Glomerular visceral epithelial cell (primary cell): ENCODE measurements at regions not wholly inside any gene's neighbourhood (a gene's known extent, or its start where the extent isn't known, plus 50 kb on each side); places are given as distances from the start of the nearest gene placed in this dataset.
"Not testable (repeated sequence)": the region's sequence is repeated elsewhere in the genome, so short reads cannot be mapped to it uniquely, and the experiment has no call there.

ENCODE experiments used
- DNase-seq: peaks from one replicate; pipeline ENCODE4 v3.0.0-alpha.2; 2016; ENCODE audit errors: extremely low spot score

DNA sequence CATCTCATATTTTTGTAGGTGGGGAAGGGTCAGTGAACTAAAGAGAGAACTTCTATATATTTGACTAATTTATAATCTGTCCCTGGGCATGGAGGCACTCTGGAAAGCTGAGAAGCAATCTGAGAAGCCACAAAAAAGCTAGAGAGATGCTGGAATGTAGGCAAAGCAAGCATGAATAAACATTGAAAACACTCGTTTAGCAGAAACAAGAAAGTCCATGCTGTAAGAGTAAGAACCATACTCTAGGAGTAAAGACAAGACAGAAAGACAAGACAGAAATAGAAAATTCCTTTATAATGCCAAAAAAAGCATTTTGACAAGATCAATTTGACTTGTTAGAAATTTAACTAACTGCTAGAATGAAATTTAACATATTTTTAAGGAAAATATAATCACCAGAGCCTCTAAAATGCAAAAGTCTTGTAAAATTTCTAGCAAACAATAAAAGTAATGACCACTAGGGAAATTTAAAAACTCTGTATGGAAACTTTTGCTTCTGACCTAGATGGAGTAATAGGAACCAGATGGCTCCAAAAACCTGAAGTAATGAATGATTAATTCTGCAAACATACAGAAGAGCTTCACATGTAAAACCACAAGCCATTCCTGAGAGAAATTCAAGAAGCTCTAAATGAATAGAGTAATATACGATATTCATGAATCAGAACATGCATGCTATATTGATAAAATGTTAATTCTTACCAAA is 625.7 kb upstream of the PTCHD4 start:
- peak; percentile 53 for DNase-seq

DNA sequence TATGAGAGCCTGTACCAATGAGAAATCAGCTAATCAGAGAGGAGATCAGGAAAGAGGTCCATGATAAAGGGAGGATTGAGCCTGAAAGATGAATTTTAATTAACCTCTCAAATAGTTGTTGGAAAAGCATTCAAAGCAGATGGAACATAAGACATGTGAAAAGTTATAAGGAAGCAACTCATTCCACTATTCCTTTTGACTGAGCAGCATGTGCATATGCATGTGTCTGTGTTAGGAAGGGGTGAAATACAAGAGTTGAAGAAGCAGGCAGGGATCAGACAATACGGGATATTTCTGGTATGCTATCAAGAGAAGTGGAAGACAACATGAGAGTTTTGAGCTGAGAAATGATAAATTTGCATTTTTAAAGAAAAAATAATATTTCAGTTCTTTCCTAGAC is 624.8 kb upstream of the PTCHD4 start:
- no peak for DNase-seq

DNA sequence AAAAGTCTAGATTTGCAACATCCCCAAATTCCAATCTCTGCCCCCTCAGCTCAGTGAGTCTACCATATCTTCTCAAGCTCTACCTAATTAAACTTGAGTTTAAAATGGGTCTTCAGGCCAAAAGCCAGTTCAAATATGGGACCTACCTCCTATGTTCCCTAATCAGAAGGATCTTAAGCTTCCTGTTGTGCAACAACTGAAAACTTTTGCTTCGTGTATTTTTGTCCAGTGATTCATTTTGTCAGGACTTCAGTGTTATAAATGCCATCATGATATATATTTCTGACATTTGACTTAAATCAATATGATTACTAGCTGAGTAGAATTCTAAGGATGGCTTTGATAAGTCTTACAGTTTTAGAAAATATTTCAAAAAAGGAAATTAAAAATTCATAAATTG is 622.6 kb upstream of the PTCHD4 start:
- no peak for DNase-seq

DNA sequence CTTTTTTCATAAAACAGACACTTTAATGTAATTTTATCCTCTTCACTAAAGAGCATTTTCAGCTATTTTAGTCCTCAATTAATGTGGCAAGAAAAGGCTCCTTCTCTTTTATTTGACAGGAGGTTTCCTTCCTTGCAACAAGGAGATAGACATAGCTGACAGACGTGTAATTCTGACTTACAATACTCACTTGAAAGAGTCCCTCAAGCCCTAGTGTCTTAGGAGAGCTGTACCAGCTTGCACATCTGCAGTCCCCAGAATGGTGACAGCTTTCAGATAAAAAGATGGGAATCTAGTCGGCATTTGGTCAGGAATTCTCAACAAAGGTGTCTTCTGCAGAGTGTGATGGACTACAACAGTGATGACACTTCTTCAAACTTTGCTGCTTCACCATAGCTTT is 603.7 kb upstream of the PTCHD4 start:
- DNase-seq, result no peak

DNA sequence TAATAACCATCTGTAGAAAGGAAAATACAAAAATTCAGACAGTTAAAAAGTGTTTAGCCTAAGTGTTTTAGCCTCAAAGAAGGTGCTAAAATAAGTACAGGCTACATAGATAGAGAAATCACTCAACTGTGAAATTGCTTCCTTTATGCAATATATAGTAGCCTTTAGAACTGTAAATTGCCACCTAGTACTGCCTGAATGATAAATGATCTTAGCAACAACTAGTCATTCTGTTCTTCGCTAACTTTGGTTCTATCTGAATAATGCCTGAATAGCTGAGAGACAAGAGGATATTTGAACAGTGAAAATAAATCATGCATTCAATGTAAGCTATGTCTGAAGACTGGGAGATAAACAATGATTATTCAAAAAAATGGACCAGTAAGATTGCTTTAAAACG is 603.3 kb upstream of the PTCHD4 start:
- no peak for DNase-seq

DNA sequence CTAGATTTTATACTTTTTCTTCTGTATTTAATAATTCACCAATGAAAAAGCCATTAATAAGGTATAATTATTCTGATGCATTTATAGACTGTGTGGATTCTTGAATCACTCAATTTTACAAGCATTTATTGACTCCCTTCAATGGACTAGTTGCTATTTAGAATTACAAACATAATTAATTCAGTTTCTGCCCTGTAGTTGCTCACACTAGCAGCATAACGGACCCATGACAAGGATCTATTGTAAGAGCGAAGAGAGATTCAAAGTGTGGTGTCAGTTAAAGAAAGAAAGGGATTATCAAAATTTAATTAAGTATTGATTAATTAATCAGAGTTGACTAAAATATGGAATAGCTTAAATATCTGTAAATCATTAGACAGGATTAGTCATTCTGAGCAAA is 602.6 kb upstream of the PTCHD4 start:
- DNase-seq, result no peak

DNA sequence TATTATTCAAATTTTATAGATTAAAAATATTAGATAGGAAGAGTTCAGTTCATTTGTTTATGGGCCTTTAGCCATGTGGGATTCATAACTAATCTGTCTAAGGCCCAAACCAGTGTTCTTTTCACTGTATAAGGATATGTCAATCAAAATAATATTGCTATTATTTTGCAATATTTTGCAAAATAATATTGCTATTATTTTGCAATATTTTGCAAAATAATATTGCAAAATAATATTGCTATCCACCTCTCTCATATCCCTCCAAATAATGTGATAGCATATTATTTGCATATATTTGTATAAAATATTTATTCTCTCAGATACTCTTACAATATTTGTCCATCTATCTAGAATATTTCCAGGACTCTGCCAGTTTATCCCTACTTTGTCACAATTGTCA is 595.3 kb upstream of the PTCHD4 start:
- no peak for DNase-seq

DNA sequence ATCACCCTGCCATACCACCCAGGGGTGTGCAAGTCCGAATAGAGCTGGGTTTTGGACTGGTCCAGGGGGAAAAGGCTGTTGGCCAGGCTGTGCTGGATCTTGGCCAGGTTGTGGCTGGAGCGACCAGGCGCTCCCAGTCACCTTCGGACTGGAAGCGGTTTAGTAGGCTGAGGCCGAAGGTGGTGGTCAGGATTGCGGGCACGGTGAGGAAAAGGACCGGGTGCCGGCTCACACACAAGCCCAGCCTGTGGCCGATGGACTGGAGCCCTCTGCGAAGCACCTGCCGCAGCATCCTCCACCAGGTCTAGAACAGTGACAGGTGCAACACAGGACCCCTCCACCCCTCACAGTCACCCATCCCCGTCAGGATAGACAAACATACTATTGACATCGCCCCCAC is 590.6 kb upstream of the PTCHD4 start:
- no peak for DNase-seq

DNA sequence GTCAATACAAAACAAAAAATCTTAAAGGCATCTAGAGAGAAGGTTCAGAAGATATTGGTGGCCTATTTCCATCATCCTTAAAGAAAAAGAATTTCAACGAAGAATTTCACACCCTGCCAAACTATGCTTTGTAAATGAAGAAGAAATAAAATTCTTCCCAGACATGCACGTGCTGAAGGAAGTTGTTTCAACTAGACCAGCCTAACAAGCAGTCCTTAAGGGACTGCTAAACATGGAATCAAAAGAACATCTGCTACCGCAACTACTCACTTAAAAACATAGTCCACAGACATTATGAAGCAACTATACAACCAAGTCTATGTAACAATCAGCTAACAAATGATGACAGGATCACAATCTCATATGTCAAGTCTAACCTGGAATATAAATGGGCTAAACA is 584.9 kb upstream of the PTCHD4 start:
- no peak for DNase-seq

DNA sequence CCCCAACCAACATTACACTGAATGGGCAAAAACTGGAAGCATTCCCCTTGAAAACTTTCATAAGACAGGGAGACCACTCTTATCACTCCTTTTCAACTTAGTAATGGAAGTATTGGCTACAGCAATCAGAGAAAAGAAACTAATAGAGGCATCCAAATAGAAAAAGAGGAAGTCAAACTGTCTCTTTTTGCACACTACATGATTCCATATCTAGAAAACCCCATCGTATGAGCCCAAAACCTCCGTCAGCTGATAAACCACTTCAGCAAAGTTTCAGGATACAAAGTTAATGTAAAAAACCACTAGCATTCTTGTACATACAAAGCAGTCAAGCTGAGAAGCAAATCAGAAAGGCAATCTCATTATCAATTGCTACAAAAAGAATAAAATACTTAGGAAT is 580.4 kb upstream of the PTCHD4 start:
- DNase-seq, result no peak

DNA sequence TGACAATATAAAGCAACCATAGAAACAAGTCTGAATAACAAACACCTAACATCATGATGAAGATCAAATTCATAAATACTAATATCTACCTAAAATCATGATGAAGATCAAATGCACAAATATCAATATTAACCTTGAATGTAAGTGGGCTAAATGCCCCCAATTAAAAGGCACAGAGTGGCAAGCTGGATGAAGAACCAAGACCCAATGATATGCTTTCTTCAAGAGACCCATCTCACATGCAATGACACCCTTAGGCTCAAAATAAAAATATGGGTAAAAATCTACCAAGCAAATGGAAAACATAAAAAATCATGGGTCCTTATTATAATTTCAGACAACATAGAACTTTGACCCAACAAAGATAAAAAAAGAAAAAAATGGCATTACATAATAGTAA is 578.5 kb upstream of the PTCHD4 start:
- no peak for DNase-seq

DNA sequence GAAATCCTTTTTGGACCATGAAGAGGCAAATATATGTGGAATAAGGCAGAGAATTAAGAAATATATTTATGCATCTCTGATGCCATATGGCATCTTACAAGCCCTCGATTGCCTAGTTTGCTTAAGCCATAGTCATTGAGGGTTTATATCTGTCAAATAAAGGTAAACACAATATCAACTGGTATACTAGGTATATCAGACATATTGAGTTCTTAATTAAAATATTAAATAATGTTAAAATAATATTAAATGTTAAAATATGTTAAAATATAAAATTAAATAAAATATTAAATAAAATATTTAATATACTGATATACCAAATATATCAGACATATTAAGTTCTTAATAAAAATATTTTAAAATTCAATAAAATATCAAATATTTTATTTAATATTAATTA is 567.4 kb upstream of the PTCHD4 start:
- DNase-seq, result no peak

DNA sequence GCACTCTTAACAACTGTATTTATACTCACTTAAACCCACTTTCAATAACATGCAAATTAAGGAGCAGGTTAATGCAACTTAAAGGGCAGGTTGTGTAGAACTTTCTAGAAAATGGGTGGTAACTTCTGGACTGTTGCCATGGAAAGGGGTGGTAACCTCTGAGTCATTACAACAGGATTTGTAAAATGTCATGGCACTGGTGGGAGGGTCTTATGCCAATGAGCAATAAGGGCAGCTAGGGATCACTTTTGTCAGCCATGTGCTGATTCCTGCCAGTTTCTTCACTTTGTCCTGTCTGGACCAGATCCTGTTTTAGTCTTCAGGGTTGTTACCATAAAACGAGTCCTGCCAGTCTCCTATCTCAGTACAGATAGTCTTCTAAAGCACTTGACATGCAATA is 560.5 kb upstream of the PTCHD4 start:
- no peak for DNase-seq

DNA sequence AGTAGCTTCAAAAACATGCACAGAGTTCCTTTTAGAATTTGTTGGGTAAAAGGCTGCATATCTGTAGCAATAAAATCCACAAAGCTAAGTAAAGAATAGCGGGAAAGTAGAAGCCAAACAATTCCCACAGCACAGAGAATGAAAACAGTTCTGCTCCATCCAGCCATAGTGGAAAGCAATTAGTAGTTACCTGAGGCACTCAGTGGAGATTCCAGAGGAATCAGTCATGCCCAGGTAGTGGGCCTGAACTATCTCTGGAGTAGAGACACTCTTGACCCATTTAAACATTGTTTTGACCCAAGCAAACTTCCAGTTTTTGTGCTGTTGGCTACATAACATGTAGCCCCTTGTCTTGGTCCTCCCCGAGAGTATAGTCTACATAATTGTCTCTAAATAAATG is 559.5 kb upstream of the PTCHD4 start:
- no peak for DNase-seq

DNA sequence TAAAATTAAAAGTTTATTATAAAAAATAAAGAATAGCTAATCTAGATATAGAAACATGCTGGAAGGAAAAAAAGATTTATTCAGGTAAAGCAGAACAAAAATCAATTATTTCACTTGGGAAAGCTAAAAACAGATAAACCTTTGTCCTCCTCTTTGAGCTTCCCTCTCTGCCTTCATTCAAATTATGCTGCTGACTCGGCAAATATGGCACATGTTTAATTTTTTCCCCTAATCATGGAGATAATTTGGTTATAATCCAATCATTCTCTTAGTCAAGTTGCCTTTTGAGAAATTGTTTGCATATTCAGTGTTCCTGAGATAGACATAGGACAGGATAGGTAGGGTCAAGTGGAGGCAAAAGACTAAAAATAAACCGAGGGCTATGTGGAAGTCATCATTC is 556.8 kb upstream of the PTCHD4 start:
- no peak for DNase-seq

DNA sequence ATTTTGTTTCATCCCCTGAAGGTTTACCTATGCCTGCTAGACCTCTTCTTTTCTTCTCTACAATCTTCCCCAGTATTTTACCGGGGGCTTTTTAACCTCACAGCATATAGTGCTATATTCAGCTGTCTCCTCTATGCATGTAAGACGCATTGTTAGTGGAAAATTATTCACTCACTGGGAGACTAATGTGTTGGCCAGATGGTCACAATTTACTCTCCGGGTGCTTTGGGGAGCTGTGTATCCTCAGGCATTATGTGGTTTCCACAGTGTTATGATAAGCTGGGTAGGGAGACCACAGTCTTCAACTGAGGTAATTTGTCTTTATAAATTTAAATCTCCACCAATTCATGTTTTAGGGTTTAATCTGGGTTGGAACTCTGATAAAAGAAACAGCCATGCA is 553.8 kb upstream of the PTCHD4 start:
- peak; percentile 5 for DNase-seq

DNA sequence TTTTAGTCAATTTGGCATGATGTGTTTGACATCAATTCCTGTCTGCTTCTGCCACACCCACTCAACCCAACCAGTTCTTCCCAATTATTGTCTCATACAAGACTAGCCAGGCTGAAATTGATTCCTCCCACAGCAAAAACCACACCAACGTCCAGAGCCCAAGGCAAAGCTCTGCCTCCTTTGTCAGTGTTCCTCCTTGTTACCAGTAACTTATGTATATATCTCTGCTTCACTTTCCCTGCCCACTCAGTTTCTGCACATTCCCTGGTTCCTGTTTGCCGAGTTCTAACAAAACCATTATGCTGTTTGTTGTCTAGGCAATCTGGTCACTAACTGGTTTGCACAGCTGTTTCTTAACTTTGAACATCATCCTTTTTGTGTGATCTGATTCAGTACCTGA is 547.9 kb upstream of the PTCHD4 start:
- DNase-seq, result no peak

DNA sequence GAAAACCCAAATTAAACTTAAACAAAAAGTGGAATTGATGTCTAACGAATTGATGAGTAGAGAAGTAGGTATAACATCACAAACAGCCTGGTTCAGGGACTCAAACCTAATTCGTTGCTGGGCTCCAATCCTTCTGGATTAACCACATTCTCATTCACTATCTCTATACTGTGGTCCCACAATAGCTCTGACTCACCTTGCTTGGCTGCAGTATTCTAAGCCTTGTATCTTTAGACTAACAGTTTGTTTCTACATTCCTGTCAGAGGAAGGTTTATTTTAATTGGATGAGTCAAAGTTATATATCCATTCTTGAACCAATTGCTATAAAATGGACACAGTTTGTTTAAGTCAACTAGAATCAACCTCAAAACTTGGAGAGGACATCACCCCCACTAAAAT is 530.5 kb upstream of the PTCHD4 start:
- no peak for DNase-seq

DNA sequence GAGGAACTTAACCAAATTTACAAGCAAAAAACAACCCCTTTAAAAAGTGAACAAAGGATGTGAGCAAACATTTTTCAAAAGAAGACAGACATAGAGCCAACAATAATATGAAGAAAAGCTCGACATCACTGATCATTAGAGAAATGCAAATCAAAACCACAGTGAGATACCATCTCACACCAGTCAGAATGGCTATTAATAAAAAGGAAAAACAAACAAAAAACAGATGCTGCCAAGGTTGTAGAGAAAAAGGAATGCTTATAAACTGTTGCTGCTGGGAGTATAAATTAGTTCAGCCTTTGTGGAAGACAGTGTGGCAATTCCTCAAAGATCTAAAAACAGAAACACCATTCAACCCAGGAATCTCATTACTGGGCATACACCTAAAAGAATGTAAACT is 527.8 kb upstream of the PTCHD4 start:
- DNase-seq, result not testable (repeated sequence)

DNA sequence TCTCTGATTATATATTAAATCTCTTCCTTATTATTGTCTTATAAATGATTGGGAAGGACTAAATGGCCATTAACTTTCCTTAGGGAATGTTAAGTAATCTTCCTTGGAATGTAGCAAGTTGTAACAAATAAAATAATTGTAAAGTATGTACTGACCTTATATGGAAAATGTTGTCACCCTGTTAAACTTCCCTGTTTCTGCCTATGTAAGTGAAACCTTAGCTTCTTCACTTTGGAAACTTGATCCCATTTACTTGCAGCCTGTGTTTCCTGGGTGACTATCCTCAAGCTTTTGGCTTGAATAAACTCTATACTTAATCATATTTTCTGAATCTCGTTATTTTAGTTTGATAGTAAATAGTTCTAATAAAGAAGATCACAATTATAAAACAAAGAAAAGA is 519.5 kb upstream of the PTCHD4 start:
- DNase-seq, result no peak

DNA sequence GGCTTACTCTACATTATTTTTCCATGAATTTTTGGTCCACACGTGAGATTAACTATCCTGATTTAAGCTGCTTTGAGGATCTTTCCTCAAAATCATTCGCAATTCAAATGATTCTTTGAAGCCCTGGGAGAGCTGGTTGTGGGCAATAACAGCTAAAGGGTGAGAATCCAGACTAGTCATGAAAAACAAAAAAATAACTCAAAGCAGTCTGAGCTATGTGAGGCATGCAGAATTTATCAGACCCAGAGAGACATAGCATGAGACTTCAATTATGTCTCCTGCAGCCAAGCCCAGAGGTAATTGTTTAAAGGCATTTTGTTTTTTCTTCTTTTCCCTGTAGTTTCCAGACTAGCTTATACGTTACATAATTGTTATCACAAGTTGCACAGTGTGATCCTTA is 517.3 kb upstream of the PTCHD4 start:
- no peak for DNase-seq

DNA sequence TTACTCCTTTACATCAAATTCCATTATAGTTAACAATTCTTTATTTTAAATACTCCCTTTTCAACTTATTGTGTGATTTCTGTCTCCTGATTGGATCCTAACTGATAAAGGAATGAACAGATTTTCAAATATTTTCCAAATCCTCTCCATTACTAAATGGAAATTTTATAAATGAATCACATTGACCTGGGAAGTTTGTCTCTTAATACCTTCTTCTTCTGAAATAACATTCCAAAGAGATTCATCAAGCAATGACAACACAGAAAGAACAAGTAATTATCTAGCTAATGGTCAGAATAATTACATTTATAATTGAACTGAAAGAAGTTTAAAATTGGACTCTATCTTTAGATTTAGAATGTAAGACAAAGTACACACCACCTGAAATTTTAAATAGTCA is 515.4 kb upstream of the PTCHD4 start:
- DNase-seq, result no peak

DNA sequence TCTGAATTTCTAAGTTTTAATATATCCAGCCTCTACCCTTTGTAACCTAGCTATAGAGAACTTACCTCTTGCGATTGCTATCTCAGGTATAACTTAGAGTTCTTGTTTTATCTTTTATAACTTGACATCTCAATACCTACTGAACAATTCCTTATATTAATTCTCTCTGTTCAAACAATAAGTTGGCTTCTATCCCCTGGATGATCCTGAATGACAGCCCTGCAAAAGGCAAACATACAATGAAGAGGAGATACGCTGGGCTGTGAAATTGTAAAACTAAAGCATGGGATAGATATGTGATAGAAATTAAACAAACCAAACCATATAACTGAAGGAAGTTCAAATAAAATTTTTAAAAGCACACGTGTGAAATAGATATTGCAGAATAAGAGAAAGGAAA is 513.6 kb upstream of the PTCHD4 start:
- no peak for DNase-seq

DNA sequence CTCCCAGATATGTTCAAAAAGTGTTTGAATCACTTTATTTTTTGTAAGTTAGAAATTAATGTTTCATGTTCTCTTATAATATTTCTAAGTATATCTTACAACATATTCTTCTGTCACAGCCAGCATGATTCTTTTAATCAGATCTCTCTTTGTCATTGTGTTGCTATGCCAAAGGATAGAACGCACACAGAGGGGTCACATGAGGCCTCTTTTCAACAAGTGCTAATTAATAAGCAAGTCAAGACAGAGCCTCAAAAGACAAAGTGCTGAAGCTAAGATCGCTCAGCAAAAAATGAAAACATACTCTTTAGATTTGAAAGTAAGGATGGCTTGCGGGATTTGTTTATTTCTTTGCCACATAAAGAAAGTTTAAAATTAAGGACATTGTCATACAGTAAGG is 508.8 kb upstream of the PTCHD4 start:
- no peak for DNase-seq

DNA sequence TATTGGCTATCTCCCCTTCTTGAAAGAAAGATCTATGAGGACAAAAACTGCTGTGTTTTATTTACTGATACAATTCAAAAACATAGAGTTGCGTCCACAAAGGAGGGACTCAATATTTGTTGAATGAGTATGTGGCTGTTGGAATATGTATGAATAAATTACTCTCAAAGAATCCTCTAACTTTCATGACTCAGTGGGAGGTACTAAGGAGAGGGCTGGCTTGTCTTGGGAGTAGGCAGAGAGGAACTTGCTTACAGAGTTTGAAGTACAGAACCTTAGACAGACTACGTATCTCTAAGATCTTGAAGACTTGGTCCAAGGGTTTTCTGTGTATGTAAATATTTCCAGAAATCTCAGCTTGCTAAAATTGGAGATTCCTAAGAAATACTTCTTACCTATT is 504.0 kb upstream of the PTCHD4 start:
- DNase-seq, result no peak
